ENCODE measurements at regions not wholly inside any gene's neighbourhood (a gene's known extent, or its start where the extent isn't known, plus 50 kb on each side); places are given as distances from the start of the nearest gene placed in this dataset.

- TF ChIP-seq EZH2phosphoT487 (IDR thresholded peaks at IDR 0.05; ENCODE audit: low read depth) (no peak), CTCF (IDR thresholded peaks at IDR 0.05; ENCODE audit: low read depth, low read length) (no peak)
- no peak overlapping the region for H3K9ac ChIP-seq (ENCODE audit: low read length)
- H3K36me3 ChIP-seq (replicated peaks; ENCODE audit: low read depth, low read length): no peaks in the 10 kb centered on the region
- H3K9me3 ChIP-seq (ENCODE audit: insufficient read depth, low read length): no peaks in the 10 kb centered on the region
- H2AFZ ChIP-seq (ENCODE audit: low read depth, low read length): no peak overlapping the region
- H3K27ac ChIP-seq (ENCODE audit: low read length): no peak overlapping the region
- H3K4me3 ChIP-seq (ENCODE audit: low read length): no peak overlapping the region
- H3K4me1 ChIP-seq (ENCODE audit: low read length): peaks cover 16% of the 10 kb centered on the region
- H4K20me1 ChIP-seq (ENCODE audit: insufficient read depth, low read length): no peaks in the 10 kb centered on the region
- H3K27me3 ChIP-seq (ENCODE audit: low read depth, low read length): peaks cover 14% of the 10 kb centered on the region
- H3K79me2 ChIP-seq (ENCODE audit: low read length): no peaks in the 10 kb centered on the region
- peak overlapping the region; percentile 9; the same call in 1 of the 2 replicates for H3K4me2 ChIP-seq (ENCODE audit: low read length)
Measured at GRCh38 chr5:171595801-171596231, 176.4 kb downstream of the FGF18 start.

GRCh38 chr5:171596391-171596878 lies 177.0 kb downstream of the FGF18 start:
- peaks cover 23% of the 10 kb centered on the region for H3K4me1 ChIP-seq (ENCODE audit: low read length)
- no peak overlapping the region for H3K4me3 ChIP-seq (ENCODE audit: low read length)
- no peaks in the 10 kb centered on the region for H4K20me1 ChIP-seq (ENCODE audit: insufficient read depth, low read length)
- no peaks in the 10 kb centered on the region for H3K9me3 ChIP-seq (ENCODE audit: insufficient read depth, low read length)
- H3K27me3 ChIP-seq (ENCODE audit: low read depth, low read length): peaks cover 11% of the 10 kb centered on the region; the same call in 1 of the 2 replicates
- TF ChIP-seq CTCF (IDR thresholded peaks at IDR 0.05; ENCODE audit: low read depth, low read length): no peak
- TF ChIP-seq EZH2phosphoT487 (IDR thresholded peaks at IDR 0.05; ENCODE audit: low read depth): no peak
- no peak overlapping the region for H3K9ac ChIP-seq (ENCODE audit: low read length)
- H3K36me3 ChIP-seq (replicated peaks; ENCODE audit: low read depth, low read length): no peaks in the 10 kb centered on the region
- no peak overlapping the region for H3K4me2 ChIP-seq (ENCODE audit: low read length)
- H3K27ac ChIP-seq (ENCODE audit: low read length): no peak overlapping the region
- no peaks in the 10 kb centered on the region for H3K79me2 ChIP-seq (ENCODE audit: low read length)
- no peak overlapping the region for H2AFZ ChIP-seq (ENCODE audit: low read depth, low read length)

GRCh38 chr5:171597946-171598640 lies 178.6 kb downstream of the FGF18 start:
- no peak overlapping the region for H3K4me2 ChIP-seq (ENCODE audit: low read length)
- H3K9ac ChIP-seq (ENCODE audit: low read length): no peak overlapping the region
- no peaks in the 10 kb centered on the region for H3K36me3 ChIP-seq (replicated peaks; ENCODE audit: low read depth, low read length)
- peaks cover 26% of the 10 kb centered on the region for H3K4me1 ChIP-seq (ENCODE audit: low read length)
- no peak overlapping the region for H3K4me3 ChIP-seq (ENCODE audit: low read length)
- H3K27ac ChIP-seq (ENCODE audit: low read length): no peak overlapping the region
- H3K27me3 ChIP-seq (ENCODE audit: low read depth, low read length): peaks cover 16% of the 10 kb centered on the region; the same call in 1 of the 2 replicates
- no peak overlapping the region for H2AFZ ChIP-seq (ENCODE audit: low read depth, low read length)
- no peaks in the 10 kb centered on the region for H4K20me1 ChIP-seq (ENCODE audit: insufficient read depth, low read length)
- no peaks in the 10 kb centered on the region for H3K79me2 ChIP-seq (ENCODE audit: low read length)
- H3K9me3 ChIP-seq (ENCODE audit: insufficient read depth, low read length): no peaks in the 10 kb centered on the region
- TF ChIP-seq CTCF (IDR thresholded peaks at IDR 0.05; ENCODE audit: low read depth, low read length) (peak; percentile 39; the same call in 1 of the 2 replicates), EZH2phosphoT487 (IDR thresholded peaks at IDR 0.05; ENCODE audit: low read depth) (no peak)

GRCh38 chr5:171598641-171599152 lies 179.2 kb downstream of the FGF18 start:
- no peaks in the 10 kb centered on the region for H3K36me3 ChIP-seq (replicated peaks; ENCODE audit: low read depth, low read length)
- no peaks in the 10 kb centered on the region for H3K79me2 ChIP-seq (ENCODE audit: low read length)
- peaks cover 19% of the 10 kb centered on the region for H3K27me3 ChIP-seq (ENCODE audit: low read depth, low read length)
- H3K9me3 ChIP-seq (ENCODE audit: insufficient read depth, low read length): no peaks in the 10 kb centered on the region
- no peak overlapping the region for H3K4me2 ChIP-seq (ENCODE audit: low read length)
- no peak overlapping the region for H2AFZ ChIP-seq (ENCODE audit: low read depth, low read length)
- H3K9ac ChIP-seq (ENCODE audit: low read length): no peak overlapping the region
- no peaks in the 10 kb centered on the region for H4K20me1 ChIP-seq (ENCODE audit: insufficient read depth, low read length)
- TF ChIP-seq EZH2phosphoT487 (IDR thresholded peaks at IDR 0.05; ENCODE audit: low read depth): no peak
- no peak for TF ChIP-seq CTCF (IDR thresholded peaks at IDR 0.05; ENCODE audit: low read depth, low read length)
- no peak overlapping the region for H3K4me3 ChIP-seq (ENCODE audit: low read length)
- H3K27ac ChIP-seq (ENCODE audit: low read length): no peak overlapping the region
- H3K4me1 ChIP-seq (ENCODE audit: low read length): peaks cover 26% of the 10 kb centered on the region
